GM21423 (cell line): ENCODE measurements at regions not wholly inside any gene's neighbourhood (a gene's known extent, or its start where the extent isn't known, plus 50 kb on each side); places are given as distances from the start of the nearest gene placed in this dataset.

Experiments
- ATAC-seq: cut with Tn5 transposase; IDR thresholded peaks from one replicate; pipeline ENCODE4 v1.9.1; 2021; ENCODE audit warnings: mild to moderate bottlenecking, moderate library complexity; ENCODE audit not compliant: unreplicated experiment

- no peak for ATAC-seq
These were observed 99.1 kb upstream of the RGS4 start for GRCh38 chr1:162970021-162970420.

- no peak for ATAC-seq
These were observed 102.5 kb upstream of the RGS4 start for GRCh38 chr1:162966613-162967012.

GRCh38 chr1:162964901-162965300 lies 103.9 kb upstream of the CCDC190 start:
- ATAC-seq, result no peak

GRCh38 chr1:162956922-162957321 lies 95.9 kb upstream of the CCDC190 start:
- no peak for ATAC-seq

GRCh38 chr1:162954824-162955223 lies 93.8 kb upstream of the CCDC190 start:
- no peak for ATAC-seq

GRCh38 chr1:162952956-162953355 lies 92.0 kb upstream of the CCDC190 start:
- no peak for ATAC-seq

GRCh38 chr1:162951553-162952315 lies 90.8 kb upstream of the CCDC190 start:
- peak; percentile 93 for ATAC-seq

GRCh38 chr1:162950187-162950586 lies 89.2 kb upstream of the CCDC190 start:
- ATAC-seq, result no peak

GRCh38 chr1:162946701-162947100 lies 85.7 kb upstream of the CCDC190 start:
- no peak for ATAC-seq

GRCh38 chr1:162944974-162945674 lies 84.1 kb upstream of the CCDC190 start:
- ATAC-seq, result no peak

GRCh38 chr1:162943622-162944021 lies 82.6 kb upstream of the CCDC190 start:
- no peak for ATAC-seq

GRCh38 chr1:162942916-162943559 lies 82.1 kb upstream of the CCDC190 start:
- ATAC-seq, result no peak

GRCh38 chr1:162941024-162941423 lies 80.0 kb upstream of the CCDC190 start:
- ATAC-seq, result no peak

- ATAC-seq, result no peak
These were observed 78.1 kb upstream of the CCDC190 start for GRCh38 chr1:162939035-162939434.

- no peak for ATAC-seq
These were observed 76.9 kb upstream of the CCDC190 start for GRCh38 chr1:162937716-162938395.

GRCh38 chr1:162930976-162931560 lies 70.1 kb upstream of the CCDC190 start:
- ATAC-seq, result no peak

- ATAC-seq, result no peak
These were observed 69.6 kb upstream of the CCDC190 start for GRCh38 chr1:162930532-162930931.

GRCh38 chr1:162929177-162929576 lies 68.2 kb upstream of the CCDC190 start:
- no peak for ATAC-seq

- no peak for ATAC-seq
These were observed 67.2 kb upstream of the CCDC190 start for GRCh38 chr1:162928141-162928540.

GRCh38 chr1:162927421-162927820 lies 66.4 kb upstream of the CCDC190 start:
- ATAC-seq, result no peak

GRCh38 chr1:162926906-162927305 lies 65.9 kb upstream of the CCDC190 start:
- no peak for ATAC-seq
